CD4-positive, alpha-beta T cell treated with Interleukin-17A for 4 hours (primary cell): ENCODE measurements at regions not wholly inside any gene's neighbourhood (a gene's known extent, or its start where the extent isn't known, plus 50 kb on each side); places are given as distances from the start of the nearest gene placed in this dataset.

Experiments
- DNase-seq: peaks from one replicate; pipeline ENCODE4 v3.0.0-alpha.2; 2020; ENCODE audit warnings: mixed read lengths

DNA sequence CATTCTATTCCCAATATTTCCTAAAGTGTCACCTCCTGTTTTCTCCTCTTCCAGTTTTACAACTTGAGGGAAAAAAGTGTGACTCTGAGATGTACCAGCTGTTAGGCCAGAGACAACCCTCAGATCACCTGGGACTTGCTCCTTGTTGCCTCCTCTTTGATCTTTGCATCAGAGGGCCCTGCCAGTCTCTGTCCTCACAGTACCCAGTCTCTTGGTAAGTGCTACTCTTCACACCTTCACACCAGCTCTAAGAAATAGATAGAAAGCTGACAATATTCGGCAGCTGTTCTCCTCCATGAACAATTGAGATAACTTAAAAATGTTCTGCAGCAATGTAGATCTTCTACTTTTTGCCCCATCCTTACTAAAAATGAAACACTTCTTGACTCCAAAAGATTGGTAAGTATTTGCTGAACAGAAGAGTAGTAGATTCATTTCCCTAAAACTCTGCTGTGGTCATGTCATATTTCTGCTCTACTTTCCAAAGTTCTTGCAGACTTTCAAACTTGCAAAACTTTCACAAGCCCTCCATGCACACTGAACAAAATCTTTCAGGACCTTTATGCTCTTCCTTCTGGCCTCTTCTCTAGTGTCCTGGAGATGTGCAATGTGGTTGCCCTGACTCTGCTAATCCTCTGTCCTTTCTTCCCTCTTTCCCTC is 188.6 kb downstream of the SNX18 start:
- no peak for DNase-seq

DNA sequence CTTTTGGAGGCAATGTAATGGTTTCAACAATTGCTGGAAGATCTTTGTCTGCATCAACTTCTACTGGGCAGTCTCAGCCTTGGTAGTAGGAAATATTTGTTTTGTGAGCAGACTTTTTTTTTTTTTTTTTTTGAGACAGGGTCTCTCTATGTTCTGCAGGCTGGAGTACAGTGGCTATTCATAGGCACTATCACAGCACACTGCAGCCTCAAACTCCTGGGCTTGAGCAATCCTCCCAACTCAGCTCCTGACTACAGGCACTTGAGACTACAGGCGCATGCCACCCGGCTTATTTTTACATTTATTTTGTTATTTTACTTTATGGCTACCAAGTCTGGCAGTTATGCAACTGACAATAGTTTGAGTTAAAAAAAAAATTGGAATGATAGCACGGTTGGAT is 187.3 kb downstream of the SNX18 start:
- DNase-seq = no peak

DNA sequence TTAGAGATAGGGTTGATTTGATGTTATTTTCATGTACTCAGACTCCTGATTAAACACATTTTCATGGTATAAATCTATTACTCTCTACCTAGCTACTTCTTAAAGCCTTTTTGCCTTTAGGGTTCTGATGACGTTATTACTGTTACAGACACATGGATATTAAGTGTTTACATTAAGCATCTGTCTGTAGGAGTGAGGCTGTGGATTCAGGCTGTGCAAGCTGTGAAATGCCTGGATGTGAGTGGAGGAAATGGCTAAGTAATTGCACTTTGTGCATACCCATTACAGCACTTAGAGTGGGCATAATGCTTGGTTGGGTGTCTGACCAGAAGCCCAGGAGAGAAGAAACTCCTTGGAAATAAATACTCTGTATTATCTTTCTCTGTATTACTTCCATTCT is 186.8 kb downstream of the SNX18 start:
- no peak for DNase-seq

DNA sequence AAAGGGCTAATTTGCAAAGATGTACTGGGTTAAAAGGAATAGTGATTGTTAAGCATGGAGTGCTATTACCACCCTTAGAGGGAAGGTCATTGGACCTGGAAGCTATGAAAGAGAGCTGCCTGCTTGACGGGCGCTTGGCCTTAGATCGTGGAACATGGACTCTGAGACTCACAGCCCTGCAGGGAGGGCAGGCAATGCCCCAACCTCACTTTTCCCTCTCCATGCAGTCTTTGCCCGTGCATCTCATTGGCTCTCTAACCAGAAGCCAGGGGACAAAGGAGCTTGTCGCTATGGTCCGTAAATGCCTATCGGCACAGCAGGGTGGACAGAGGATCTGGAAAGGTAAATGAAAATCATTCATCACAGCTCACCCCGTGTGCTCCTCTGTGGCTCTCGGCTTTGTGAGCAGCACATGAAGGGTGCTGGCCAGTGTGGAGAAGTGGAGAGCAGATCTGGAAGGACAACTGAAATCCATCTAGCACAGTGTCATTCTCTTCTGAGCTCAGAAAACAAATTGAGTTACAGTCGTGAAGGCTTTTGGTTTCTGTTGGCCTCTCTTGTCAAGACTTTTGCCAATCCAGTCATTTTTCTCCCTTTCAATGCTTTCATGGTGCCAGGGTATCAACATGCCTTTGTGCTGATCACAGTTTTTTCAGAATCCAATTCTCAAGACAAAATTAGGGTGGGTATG is 186.2 kb downstream of the SNX18 start:
- DNase-seq = no peak

DNA sequence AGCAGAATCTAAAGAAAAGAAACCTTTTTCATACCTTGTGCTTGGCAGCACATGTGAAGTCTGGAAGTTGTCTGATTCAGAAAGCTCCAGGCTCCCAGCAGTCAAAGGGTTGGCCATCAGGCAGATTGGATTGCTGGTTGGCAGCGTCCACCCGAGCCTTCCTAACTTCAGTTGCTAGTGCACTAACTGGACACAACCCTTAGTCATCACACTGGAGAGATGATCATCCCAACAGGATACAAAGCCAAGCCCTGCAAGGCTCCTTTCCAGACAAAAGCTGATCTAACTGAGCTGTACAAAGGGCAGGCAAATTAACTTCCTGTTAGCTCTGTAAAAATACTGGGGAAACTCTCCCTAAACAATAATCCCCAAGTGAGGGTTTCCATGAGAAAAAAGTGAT is 185.6 kb downstream of the SNX18 start:
- no peak for DNase-seq

DNA sequence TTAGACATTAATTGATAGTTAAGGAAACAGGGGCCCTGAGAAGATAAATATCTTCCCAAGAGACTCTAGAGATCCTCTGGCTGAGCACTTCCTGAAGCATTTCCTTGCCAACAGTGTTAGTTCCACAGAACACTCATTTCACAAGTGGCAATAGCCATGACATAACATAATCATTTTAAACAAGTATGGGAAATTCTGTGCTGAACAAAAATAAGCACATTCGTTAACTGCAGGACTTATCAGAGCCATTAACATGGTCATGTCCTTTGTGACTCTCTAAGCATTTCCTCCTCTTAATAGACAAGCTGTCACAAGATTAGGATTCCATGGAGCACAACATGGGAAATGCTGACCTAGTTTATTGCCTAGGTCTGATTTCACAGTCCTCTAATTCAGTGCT is 184.9 kb downstream of the SNX18 start:
- DNase-seq = no peak

DNA sequence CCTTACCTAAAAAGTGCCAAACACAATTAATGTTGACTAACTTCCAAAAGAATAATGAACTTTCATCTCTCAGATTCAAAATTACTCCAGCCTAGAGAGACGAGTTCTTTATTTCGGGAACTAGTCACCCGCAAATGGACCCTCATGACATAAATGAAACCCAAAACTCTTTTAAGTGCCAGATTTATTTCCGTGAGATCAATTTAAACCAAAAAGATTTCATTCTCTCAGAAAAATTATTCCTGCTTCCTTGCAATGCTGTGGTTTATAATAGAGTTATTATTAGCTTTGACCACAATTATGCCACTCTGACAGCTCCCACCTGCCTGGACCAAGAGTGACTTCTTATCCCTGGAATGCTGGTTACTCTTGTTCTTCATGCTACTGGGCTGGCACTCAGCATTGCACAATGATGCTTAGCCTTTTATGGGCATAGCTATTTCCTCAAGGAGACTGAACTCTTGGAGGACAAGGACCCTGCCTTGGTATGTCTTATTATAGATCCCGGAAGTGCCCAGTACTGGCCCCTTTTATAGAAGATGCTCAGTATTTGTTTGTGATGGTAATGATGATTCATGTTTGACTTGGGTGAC is 183.5 kb downstream of the SNX18 start:
- no peak for DNase-seq

DNA sequence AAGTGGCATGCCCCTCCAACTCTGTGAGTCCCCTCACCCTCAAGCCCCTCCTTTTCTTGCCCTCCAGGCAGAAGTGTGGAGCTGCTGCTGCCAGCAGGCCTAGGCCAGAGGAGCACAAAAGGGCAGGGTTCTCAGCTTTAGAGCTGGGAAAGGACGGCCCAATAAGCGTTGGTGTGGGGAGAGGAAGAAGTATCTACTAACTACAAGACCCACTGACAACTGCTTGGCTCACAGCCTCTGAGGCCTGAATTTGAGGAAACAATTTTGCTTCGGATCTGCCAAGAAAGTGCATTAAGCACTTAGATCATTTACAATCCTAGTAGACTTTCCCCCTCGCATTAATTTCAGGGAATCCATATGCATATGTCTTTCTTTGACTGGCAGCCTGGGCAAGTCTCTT is 179.4 kb downstream of the SNX18 start:
- DNase-seq = no peak

DNA sequence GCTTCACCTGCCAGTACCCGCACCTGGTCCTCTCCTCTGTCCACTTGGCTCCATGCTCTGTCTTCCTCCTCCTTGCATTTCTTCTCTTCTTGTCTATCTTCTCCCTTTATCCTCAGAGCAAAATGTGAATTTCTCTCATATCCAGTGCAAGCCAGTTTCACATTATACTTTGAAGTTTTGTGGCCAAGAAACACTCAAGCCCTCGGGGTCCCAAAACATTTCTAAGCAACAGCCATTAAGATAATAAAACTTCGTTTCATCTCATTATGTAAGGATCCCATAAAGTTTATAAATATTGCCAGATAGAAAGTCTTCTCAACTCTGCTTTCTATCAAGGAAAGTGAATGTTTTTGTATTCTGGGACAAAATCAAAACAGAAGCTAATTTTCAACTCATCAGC is 178.8 kb downstream of the SNX18 start:
- no peak for DNase-seq

DNA sequence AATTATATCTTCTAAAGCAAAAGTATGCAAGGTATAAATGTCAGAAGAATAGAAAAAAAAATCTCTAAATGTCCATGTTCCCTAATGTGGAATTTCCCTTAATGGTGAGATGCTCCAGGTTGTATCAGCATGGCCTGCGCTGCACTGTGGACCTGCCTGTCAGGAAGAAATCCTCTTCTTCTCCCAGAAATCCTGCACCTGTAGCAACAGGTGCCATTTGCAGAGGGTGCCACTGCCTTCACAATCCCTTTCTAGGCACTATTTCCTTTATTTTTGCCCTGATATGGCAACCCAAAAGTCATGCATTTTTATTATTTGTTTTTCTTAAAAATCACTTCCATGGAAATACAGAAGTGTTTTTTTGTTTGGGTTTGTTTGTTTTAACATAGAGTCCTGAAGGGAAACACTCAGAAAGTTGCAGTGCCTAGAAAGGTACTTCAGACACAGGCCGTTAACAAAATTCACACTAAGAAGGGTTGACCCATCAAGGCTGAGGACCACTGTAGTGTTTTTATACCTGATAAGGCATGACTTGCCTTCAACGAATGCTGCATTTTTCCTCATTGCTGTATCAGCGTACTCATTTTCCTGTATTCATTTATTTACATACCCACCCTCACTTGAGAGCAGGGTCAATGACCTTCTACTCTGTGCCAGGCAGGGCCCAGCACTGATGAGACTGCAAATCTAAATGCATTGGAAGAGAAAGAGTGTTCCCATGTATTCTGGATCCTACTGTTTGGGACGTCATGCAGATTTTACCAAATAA is 177.8 kb downstream of the SNX18 start:
- no peak for DNase-seq

DNA sequence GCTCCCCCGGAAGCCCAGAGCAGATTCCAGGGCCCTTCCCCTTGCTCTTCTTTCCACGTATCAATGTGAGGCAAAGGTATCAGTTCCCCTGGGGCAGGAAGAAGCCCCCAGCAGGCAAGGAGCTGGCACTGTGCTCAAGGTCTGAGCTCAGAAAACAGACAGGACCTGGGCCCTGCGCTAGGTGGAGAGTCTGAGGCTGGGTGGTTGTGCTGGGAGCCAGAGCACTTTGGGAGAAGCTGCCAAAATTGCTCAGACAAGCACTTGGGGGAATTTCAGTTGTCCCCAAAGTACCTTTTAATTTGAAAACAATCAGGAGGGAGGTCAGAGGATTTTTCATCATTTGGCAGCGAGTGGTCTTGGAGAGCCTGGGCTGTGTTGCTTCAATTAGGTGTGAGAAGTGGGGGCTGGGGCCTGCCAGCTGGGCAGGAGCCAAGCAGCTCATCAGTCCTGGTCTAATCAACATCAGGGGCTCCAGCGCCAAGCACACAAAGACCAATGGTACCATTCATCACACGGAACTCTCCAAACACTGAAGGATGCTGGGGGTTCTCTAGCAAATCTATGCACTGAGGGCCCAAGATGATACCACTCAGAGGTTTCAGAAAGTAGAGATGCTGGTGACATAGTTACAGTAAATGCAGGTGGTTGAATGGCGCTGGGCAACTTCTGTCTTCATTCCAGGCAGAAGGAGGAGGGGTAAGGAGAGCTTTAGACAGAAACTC is 176.5 kb downstream of the SNX18 start:
- DNase-seq = no peak

DNA sequence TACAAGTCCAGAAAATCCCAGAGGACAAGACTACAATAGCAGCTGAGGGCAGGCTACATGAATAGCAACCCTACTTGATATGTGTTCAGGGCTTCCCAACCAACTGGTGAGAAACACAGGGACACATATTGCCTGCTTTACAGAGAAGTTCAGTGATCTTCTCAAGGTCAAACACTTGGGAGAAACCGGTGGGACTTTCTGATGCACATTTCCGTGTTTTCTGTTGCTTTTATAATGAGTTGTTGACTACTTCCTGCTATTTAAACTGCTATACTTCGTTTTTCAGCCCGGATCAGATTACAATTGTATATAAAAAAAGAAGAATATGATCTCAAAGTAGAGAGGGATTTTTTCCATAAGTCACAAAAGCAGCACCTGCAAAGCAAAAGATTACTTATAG is 175.1 kb downstream of the SNX18 start:
- DNase-seq = no peak

DNA sequence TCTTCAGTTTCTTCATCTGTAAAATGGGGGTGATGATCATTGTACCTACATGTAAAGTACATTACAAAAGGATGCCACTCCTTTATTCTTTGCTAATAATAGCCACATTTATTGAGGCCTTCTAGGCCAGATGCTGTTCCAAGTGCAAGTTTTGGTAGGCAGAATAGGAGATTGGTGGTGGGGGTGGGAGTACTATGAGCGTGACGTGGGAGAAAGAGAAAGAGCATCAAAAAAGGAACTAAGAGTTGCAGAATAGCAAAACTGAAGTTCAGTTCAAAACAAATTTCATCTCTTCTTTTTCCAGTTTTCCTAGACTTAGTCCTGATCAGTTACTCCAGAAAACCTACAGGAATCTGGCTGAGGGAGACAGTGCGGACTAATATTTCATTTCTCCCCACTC is 174.1 kb downstream of the SNX18 start:
- DNase-seq = no peak

DNA sequence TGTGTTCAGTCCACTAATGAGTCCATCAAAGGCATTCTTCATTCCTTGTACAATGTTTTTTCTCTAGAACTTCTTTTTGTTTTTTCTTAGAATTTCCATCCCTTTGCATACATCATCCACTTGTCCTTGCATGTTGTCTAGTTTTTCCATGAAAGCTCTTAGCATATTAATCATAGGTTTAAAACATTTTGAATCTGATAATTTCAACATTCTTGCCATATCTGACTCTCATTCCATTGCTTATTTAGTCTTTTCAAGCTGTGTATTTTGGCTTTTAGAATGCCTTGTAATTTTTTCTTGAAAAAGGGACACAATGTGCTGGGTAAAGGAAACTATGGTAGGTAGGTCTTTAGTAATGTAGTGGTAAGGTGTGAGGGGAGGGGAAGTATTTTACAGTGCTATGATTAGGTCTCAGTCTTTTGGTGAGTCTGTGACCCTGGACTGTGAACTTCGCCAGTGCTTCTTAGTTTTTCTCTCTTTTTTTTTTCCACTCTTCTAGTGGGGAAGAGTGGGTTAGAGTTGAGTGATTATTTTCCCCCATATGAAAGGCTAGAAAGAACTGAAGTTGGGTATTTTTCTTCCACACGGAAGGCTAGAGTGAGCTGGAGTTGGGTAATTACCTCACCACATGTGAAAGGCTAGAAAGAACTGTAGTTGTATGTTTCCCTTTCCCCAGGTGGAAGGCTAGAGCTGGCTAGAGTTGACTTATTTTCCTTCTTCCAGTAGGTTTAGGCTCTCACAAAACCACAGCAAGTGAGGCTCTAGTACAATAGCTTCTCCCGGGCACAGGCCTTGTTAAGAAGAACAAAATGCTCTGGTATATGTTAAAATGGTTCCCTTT is 172.1 kb downstream of the SNX18 start:
- DNase-seq = no peak

DNA sequence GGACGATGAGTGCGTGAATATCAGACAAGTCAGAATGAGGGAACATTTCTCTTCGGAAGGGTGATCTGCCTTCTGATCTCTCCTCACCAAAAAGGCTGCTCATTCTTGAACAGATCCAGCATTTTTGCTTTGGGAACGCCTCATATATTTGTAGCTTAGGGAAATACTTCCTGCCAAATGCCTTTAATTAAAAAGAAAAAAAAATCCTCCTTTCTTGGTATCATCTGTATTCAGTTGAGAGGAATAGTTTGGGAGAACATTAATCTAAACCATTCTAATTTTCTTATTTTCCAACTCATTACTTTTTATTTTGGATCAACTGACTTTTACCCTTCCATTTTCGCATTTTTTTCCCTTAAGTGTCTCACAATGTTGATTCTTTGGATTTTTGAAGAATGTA is 163.4 kb downstream of the SNX18 start:
- no peak for DNase-seq

DNA sequence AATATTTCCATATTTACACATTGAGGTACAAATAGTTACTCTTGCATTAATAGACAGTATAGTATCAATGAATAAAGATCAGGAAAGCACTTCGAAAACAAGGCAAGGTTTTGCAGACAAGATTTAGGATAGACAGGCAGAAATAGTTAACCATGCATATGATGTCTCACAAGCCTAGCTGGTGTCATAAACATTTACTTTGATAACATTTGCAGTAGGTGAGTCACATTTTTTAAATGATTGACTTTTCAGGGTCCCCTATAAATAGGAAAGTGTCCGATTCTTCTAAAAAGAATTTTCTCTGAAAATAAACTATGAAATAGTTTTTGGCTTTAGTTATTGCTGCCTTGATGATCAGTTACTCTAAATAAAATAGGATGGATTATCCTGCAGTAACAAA is 162.1 kb downstream of the SNX18 start:
- DNase-seq = no peak

DNA sequence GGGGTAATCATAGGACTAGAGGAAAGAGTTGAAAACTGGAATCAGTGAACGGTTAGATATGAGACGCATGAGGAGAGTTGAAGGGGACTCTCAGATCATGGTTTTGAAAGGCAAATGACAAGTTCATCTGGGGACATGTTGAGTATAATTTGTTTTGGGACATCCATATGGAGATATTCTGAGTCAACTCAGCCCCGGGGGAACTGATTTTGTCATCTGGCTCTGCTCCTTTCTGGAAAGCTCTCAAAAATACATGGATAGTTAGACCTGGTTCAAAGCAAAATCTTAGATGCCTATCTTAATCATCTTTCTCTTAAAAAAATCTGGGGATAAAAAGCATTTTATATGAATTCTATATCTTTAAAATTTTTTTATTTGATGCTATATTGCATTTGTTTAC is 161.2 kb downstream of the SNX18 start:
- DNase-seq = no peak

DNA sequence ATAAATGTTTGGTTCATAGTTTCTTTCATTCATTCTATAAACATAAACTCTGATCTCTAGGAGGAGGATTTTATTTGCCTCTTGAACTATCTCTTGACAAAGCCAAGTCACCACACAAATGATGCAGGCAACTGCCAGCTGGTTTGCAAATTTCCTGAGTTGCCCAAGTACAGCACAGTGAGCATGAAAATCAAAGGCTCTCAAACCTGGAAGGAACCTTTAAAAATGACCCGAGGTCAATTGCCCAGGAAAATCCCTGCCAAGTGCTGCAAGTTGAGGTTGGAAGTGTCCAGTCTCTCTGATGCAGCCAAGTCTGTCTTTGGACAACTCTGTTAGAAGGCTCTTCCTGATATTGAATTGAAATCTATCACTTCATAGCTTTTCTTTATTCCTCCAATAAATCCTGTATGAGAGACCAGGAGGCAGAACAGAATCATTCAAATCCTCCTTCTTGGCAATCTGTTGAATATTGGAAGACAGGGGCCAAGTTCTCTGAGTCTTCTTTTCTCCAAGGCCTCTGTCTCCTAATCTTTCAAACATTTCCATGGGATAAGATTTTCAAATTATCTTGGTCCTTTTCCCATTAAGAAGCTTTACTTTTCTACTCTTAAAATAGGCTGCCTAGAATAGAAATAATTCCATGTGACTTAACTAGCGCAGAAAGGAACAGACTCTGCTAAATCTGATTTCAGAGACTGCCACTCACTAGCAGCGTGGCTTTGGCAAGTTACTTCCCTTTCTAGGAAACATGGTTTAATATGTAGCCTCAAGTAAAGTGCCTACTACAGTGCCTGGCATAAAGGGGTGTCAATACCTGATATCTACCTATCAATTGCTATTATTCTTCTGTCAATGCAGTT is 159.2 kb downstream of the SNX18 start:
- no peak for DNase-seq

DNA sequence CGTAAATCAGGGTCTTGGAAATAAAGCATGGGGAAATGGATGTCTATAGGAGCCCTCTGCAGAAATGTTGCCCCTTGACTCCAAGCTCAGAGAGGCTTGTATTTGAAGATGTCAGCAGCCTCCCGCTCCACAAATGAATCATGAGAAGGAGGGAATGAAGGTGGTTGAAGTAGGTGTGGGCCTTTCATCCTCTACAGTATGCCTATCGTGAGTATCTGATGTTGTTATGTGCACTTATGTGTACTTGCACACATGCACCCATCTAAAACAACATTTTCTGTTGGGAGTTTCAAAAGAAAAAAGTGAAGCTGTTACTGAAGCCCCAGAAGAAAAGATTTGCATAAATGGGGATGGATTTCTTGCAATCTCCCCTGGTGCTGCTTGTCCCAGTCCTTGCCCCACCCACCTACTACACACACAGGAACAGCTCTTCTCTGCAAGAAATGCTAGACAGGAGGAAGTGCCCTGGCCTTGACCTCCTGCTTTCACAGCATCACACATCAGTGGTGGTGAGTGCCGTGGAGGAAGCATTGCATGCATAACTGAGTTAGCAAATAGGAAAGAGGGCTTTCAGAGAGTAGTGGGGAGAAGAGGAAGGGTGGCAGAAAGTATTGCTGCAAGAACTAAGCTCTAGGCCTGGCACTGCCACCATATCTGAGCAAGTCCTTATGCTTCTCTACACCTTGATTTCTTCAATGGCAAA is 156.1 kb downstream of the SNX18 start:
- peak; percentile 57 for DNase-seq

DNA sequence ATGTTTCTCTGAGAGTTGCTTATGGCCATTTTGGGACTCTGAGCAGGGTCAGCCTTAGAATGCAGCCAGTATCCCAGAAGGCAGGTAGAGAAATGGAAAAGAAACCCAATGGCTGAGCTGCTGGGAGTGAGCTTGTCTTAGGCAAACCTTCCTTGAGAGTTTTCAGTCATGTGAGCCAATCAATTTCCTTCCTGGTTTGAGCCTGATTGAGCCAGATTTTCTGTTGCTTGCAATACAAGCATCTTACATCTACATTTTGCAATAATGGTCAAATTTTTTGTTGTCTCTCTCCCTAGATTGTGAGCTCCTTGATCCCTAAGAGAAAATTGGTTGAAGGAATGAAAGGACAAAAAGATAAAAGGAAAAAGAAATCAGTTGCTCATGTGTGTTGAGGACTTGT is 155.3 kb downstream of the SNX18 start:
- no peak for DNase-seq

DNA sequence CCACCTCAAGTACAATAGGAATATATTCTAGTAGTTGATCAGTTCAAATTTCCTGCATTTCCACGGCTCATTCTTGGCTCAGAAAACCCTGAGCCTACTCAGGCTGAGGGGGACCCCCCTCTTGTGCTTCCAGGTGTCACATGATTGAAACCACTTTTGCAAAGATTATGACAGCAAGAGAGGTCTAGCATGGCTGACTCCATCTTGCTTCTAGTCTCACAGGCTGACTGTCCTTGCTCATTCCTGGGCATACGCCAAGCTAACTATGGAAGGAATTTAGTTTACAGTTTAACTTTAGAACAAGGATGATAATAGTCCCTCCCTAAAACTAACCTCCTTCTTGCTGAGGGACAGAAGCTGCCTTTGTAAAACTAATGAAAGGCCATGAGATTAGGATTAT is 154.1 kb downstream of the SNX18 start:
- no peak for DNase-seq
